HUES6 (cell line): ENCODE measurements at regions not wholly inside any gene's neighbourhood (a gene's known extent, or its start where the extent isn't known, plus 50 kb on each side); places are given as distances from the start of the nearest gene placed in this dataset.

Experiments
- H3K27ac ChIP-seq: 2 replicates; pipeline ENCODE4 v1.7.0; 2013; ENCODE audit warnings: low read depth, mild to moderate bottlenecking, low read length, inconsistent platforms
- H3K27me3 ChIP-seq: 2 replicates; pipeline ENCODE4 v1.6.1; 2013; ENCODE audit warnings: low read length; ENCODE audit not compliant: control insufficient read depth, insufficient read depth
- H3K36me3 ChIP-seq: 2 replicates; pipeline ENCODE4 v1.6.1; 2013; ENCODE audit warnings: low read length; ENCODE audit not compliant: control insufficient read depth, insufficient read depth
- H3K4me1 ChIP-seq: 2 replicates; pipeline ENCODE4 v1.6.1; 2013; ENCODE audit warnings: low read length; ENCODE audit not compliant: control insufficient read depth, insufficient read depth
- H3K4me3 ChIP-seq: 2 replicates; pipeline ENCODE4 v1.5.1; 2013; ENCODE audit warnings: low read depth, low read length
- H3K9ac ChIP-seq: one replicate; pipeline ENCODE4 v1.6.1; 2013; ENCODE audit warnings: mild to moderate bottlenecking, low read length
- H3K9me3 ChIP-seq: 2 replicates; pipeline ENCODE4 v1.6.1; 2013; ENCODE audit warnings: low read depth, low read length; ENCODE audit not compliant: control insufficient read depth, insufficient read depth

- Histone ChIP-seq H3K9me3 (no peaks in the 10 kb centered on the region), H3K9ac (no peak overlapping the region), H3K27ac (no peak overlapping the region), H3K4me1 (no peaks in the 10 kb centered on the region), H3K27me3 (no peaks in the 10 kb centered on the region), H3K36me3 (no peaks in the 10 kb centered on the region), H3K4me3 (no peak overlapping the region)
Measured at GRCh38 chr1:199297887-199298286, 659.0 kb downstream of the PTPRC start.

GRCh38 chr1:199298825-199299224, 660.0 kb downstream of the PTPRC start:
- no peak overlapping the region for H3K9ac ChIP-seq

GRCh38 chr1:199301472-199302217, 662.8 kb downstream of the PTPRC start:
- H3K9me3 ChIP-seq = no peaks in the 10 kb centered on the region
- H3K27ac ChIP-seq = no peak overlapping the region

More at GRCh38 chr1:199298825-199299224, 660.0 kb downstream of the PTPRC start:
- Histone ChIP-seq H3K36me3 (no peaks in the 10 kb centered on the region), H3K27ac (no peak overlapping the region), H3K4me3 (no peak overlapping the region), H3K9me3 (no peaks in the 10 kb centered on the region), H3K27me3 (no peaks in the 10 kb centered on the region), H3K4me1 (peaks cover 2% of the 10 kb centered on the region; the same call in 1 of the 2 replicates)

GRCh38 chr1:199302554-199302953, 663.7 kb downstream of the PTPRC start:
- Histone ChIP-seq H3K36me3 (no peaks in the 10 kb centered on the region), H3K27me3 (no peaks in the 10 kb centered on the region), H3K27ac (no peak overlapping the region), H3K9me3 (no peaks in the 10 kb centered on the region), H3K4me3 (no peak overlapping the region), H3K4me1 (peaks cover 6% of the 10 kb centered on the region; the same call in 1 of the 2 replicates), H3K9ac (no peak overlapping the region)

More at GRCh38 chr1:199301472-199302217, 662.8 kb downstream of the PTPRC start:
- Histone ChIP-seq H3K4me3 (no peak overlapping the region), H3K9ac (no peak overlapping the region), H3K4me1 (peaks cover 6% of the 10 kb centered on the region; the same call in 1 of the 2 replicates), H3K27me3 (no peaks in the 10 kb centered on the region), H3K36me3 (no peaks in the 10 kb centered on the region)

GRCh38 chr1:199303035-199303434, 664.2 kb downstream of the PTPRC start:
- Histone ChIP-seq H3K4me1 (peaks cover 6% of the 10 kb centered on the region; the same call in 1 of the 2 replicates), H3K4me3 (no peak overlapping the region), H3K27ac (no peak overlapping the region), H3K9ac (no peak overlapping the region), H3K27me3 (no peaks in the 10 kb centered on the region), H3K9me3 (no peaks in the 10 kb centered on the region), H3K36me3 (no peaks in the 10 kb centered on the region)

- no peak overlapping the region for H3K4me3 ChIP-seq
- H3K36me3 ChIP-seq = no peaks in the 10 kb centered on the region
- H3K4me1 ChIP-seq = peaks cover 6% of the 10 kb centered on the region; the same call in 1 of the 2 replicates
- no peak overlapping the region for H3K27ac ChIP-seq
- H3K9me3 ChIP-seq = no peaks in the 10 kb centered on the region
- H3K9ac ChIP-seq = no peak overlapping the region
- no peaks in the 10 kb centered on the region for H3K27me3 ChIP-seq
Measured at GRCh38 chr1:199305053-199305452, 666.2 kb downstream of the PTPRC start.

- Histone ChIP-seq H3K36me3 (no peaks in the 10 kb centered on the region), H3K9ac (no peak overlapping the region), H3K27me3 (no peaks in the 10 kb centered on the region), H3K4me1 (peaks cover 23% of the 10 kb centered on the region), H3K9me3 (no peaks in the 10 kb centered on the region), H3K27ac (no peak overlapping the region), H3K4me3 (no peak overlapping the region)
Measured at GRCh38 chr1:199307496-199308264, 668.8 kb downstream of the PTPRC start.

- no peaks in the 10 kb centered on the region for H3K27me3 ChIP-seq
- H3K36me3 ChIP-seq = no peaks in the 10 kb centered on the region
- H3K9ac ChIP-seq = no peak overlapping the region
- H3K27ac ChIP-seq = no peak overlapping the region
- peaks cover 23% of the 10 kb centered on the region for H3K4me1 ChIP-seq
- no peak overlapping the region for H3K4me3 ChIP-seq
- H3K9me3 ChIP-seq = no peaks in the 10 kb centered on the region
Measured at GRCh38 chr1:199308349-199308846, 669.6 kb downstream of the PTPRC start.

GRCh38 chr1:199310708-199311107, 671.9 kb downstream of the PTPRC start:
- H3K4me1 ChIP-seq = peaks cover 17% of the 10 kb centered on the region
- H3K36me3 ChIP-seq = no peaks in the 10 kb centered on the region
- H3K27me3 ChIP-seq = no peaks in the 10 kb centered on the region
- H3K9me3 ChIP-seq = no peaks in the 10 kb centered on the region
- H3K27ac ChIP-seq = no peak overlapping the region
- no peak overlapping the region for H3K9ac ChIP-seq
- no peak overlapping the region for H3K4me3 ChIP-seq

GRCh38 chr1:199311478-199312262, 672.8 kb downstream of the PTPRC start:
- H3K27me3 ChIP-seq = no peaks in the 10 kb centered on the region
- H3K27ac ChIP-seq = peak overlapping the region; percentile 42; the same call in 1 of the 2 replicates
- no peak overlapping the region for H3K4me3 ChIP-seq
- no peaks in the 10 kb centered on the region for H3K9me3 ChIP-seq
- peaks cover 17% of the 10 kb centered on the region for H3K4me1 ChIP-seq
- H3K9ac ChIP-seq = no peak overlapping the region
- H3K36me3 ChIP-seq = no peaks in the 10 kb centered on the region
